ENCODE measurements at regions not wholly inside any gene's neighbourhood (a gene's known extent, or its start where the extent isn't known, plus 50 kb on each side); places are given as distances from the start of the nearest gene placed in this dataset.

DNA sequence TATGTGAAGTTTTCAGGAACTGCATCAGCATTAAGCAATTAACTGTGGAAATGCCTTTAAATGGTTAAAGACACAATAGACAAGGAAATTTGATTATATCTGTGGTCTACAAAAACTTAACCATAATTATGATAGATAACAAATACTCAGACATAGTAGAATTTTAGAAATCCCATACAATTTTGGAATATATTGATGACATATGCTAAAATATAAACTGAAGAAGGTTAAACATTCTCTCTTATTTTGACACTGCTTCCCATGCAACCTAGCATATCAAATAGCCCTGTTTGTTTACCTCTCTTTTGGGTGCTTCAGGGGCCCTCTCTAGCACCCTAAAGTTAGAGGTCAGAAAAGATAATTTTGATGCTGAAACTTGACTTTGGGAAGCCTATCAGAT is 1274.8 kb upstream of the SLC39A10 start:
- TF ChIP-seq CTCF (IDR thresholded peaks at IDR 0.05) (no peak), POLR2A (IDR thresholded peaks at IDR 0.05) (no peak)
